AG04449 (cell line): ENCODE measurements at regions not wholly inside any gene's neighbourhood (a gene's known extent, or its start where the extent isn't known, plus 50 kb on each side); places are given as distances from the start of the nearest gene placed in this dataset.

Experiments used
- CTCF ChIA-PET: fragments of 350-600 bp; formaldehyde crosslinking; extraction: SDS; loops from one replicate; lab custom pipeline; 2021; ENCODE audit warnings: antibody characterized with exemption; lab: Yijun Ruan, JAX
- POLR2A ChIA-PET: fragments of 400-600, 350-600 bp; formaldehyde crosslinking; extraction: SDS; loops from one replicate; lab custom pipeline; 2020; ENCODE audit warnings: antibody characterized with exemption, inconsistent platforms; lab: Yijun Ruan, JAX
- DNase-seq: peaks from one replicate; pipeline ENCODE4 v3.0.0-alpha.2; 2010; ENCODE audit warnings: low read depth, low spot score
- H3K4me3 ChIP-seq: 2 replicates; pipeline ENCODE4 v1.5.1; 2011; ENCODE audit warnings: low read depth, mild to moderate bottlenecking, control low read depth, low read length
- CTCF ChIP-seq: IDR thresholded peaks from one replicate; pipeline ENCODE4 v1.5.1; 2011; ENCODE audit warnings: mild to moderate bottlenecking, moderate library complexity, low read length, control low read depth, inconsistent platforms; ENCODE audit not compliant: insufficient read depth; ENCODE audit errors: missing control alignments

- ChIA-PET POLR2A (no interaction called here), CTCF (interaction anchor here (1.3 kb wide), 1 partner anchor 9 kb away, joined by 5 read pairs; no protein-coding TSS in a partner anchor)
- no peak overlapping the region for H3K4me3 ChIP-seq
- no peak for DNase-seq
- TF ChIP-seq CTCF: no peak
These were observed 951.6 kb upstream of the TENM3 start for GRCh38 chr4:181291615-181292014.

GRCh38 chr4:181293014-181293413, 950.2 kb upstream of the TENM3 start:
- POLR2A ChIA-PET: no interaction called here
- TF ChIP-seq CTCF: no peak
- DNase-seq: no peak
- CTCF ChIA-PET: no interaction called here
- H3K4me3 ChIP-seq: no peak overlapping the region

- no peak for TF ChIP-seq CTCF
- CTCF ChIA-PET: no interaction called here
- POLR2A ChIA-PET: no interaction called here
- DNase-seq: no peak
- H3K4me3 ChIP-seq: no peak overlapping the region
These were observed 949.7 kb upstream of the TENM3 start for GRCh38 chr4:181293541-181293940.

- POLR2A ChIA-PET: no interaction called here
These were observed 948.8 kb upstream of the TENM3 start for GRCh38 chr4:181294421-181294820.

GRCh38 chr4:181301735-181302710, 941.2 kb upstream of the TENM3 start:
- CTCF ChIA-PET: interaction anchor here (0.6 to 2.5 kb wide), 8 partner anchors 9 to 226 kb away, joined by 3 to 42 read pairs (median 4); no protein-coding TSS in a partner anchor

More at GRCh38 chr4:181294421-181294820, 948.8 kb upstream of the TENM3 start:
- TF ChIP-seq CTCF: no peak
- CTCF ChIA-PET: no interaction called here
- DNase-seq: no peak
- no peak overlapping the region for H3K4me3 ChIP-seq

More at GRCh38 chr4:181301735-181302710, 941.2 kb upstream of the TENM3 start:
- H3K4me3 ChIP-seq: no peak overlapping the region
- DNase-seq: no peak
- POLR2A ChIA-PET: no interaction called here
- peak; percentile 65 for TF ChIP-seq CTCF
